ENCODE measurements at regions not wholly inside any gene's neighbourhood (a gene's known extent, or its start where the extent isn't known, plus 50 kb on each side); places are given as distances from the start of the nearest gene placed in this dataset.

- no peak for TF ChIP-seq CTCF (IDR thresholded peaks at IDR 0.05)
- no peak for TF ChIP-seq POLR2A (IDR thresholded peaks at IDR 0.05)
Measured at GRCh38 chr5:159481751-159482150, 151.5 kb upstream of the IL12B start.
